Dedifferentiated amniotic fluid mesenchymal stem cell (primary cell): ENCODE measurements at regions not wholly inside any gene's neighbourhood (a gene's known extent, or its start where the extent isn't known, plus 50 kb on each side); places are given as distances from the start of the nearest gene placed in this dataset.
A peak's percentile ranks its signal among the peaks of the same experiment; 100 is the strongest.

Source experiments
- DNase-seq: peaks from one replicate; pipeline ENCODE4 v3.0.0-alpha.2; 2016; ENCODE audit errors: extremely low spot score

GRCh38 chr9:673264-673965, 168.1 kb upstream of the DMRT1 start:
- no peak for DNase-seq

- DNase-seq: no peak
Measured at GRCh38 chr9:673966-674526, 167.5 kb upstream of the DMRT1 start.

- no peak for DNase-seq
Measured at GRCh38 chr9:675697-676370, 165.7 kb upstream of the DMRT1 start.

- no peak for DNase-seq
Measured at GRCh38 chr9:676780-677438, 164.6 kb upstream of the DMRT1 start.

- no peak for DNase-seq
Measured at GRCh38 chr9:677461-678097, 163.9 kb upstream of the DMRT1 start.

GRCh38 chr9:678897-679296, 162.6 kb upstream of the DMRT1 start:
- DNase-seq: no peak

- DNase-seq: no peak
Measured at GRCh38 chr9:679462-679861, 162.0 kb upstream of the DMRT1 start.

- DNase-seq: no peak
Measured at GRCh38 chr9:680106-680505, 161.4 kb upstream of the DMRT1 start.

GRCh38 chr9:682633-683508, 158.6 kb upstream of the DMRT1 start:
- no peak for DNase-seq

- no peak for DNase-seq
Measured at GRCh38 chr9:683509-684021, 157.9 kb upstream of the DMRT1 start.

GRCh38 chr9:684054-684890, 157.2 kb upstream of the DMRT1 start:
- DNase-seq: peak; percentile 56

GRCh38 chr9:684941-685340, 156.6 kb upstream of the DMRT1 start:
- DNase-seq: peak; percentile 86

- peak; percentile 25 for DNase-seq
Measured at GRCh38 chr9:686321-686813, 155.1 kb upstream of the DMRT1 start.

- DNase-seq: no peak
Measured at GRCh38 chr9:687034-687785, 154.3 kb upstream of the DMRT1 start.

GRCh38 chr9:687994-688393, 153.5 kb upstream of the DMRT1 start:
- DNase-seq: no peak

GRCh38 chr9:690517-691111, 150.9 kb upstream of the DMRT1 start:
- DNase-seq: no peak

- no peak for DNase-seq
Measured at GRCh38 chr9:691825-692400, 149.6 kb upstream of the DMRT1 start.

- no peak for DNase-seq
Measured at GRCh38 chr9:692636-693129, 148.8 kb upstream of the DMRT1 start.
